Putamen (tissue), 1 donor: ENCODE measurements at regions not wholly inside any gene's neighbourhood (a gene's known extent, or its start where the extent isn't known, plus 50 kb on each side); places are given as distances from the start of the nearest gene placed in this dataset.
A peak's percentile ranks its signal among the peaks of the same experiment; 100 is the strongest.
"Not testable (repeated sequence)": the region's sequence is repeated elsewhere in the genome, so short reads cannot be mapped to it uniquely, and the experiment has no call there.

Experiments
- DNase-seq: peaks from one replicate; pipeline ENCODE4 v3.0.0-alpha.2; 2016; ENCODE audit warnings: low spot score

- DNase-seq, result no peak
These were observed 52.0 kb downstream of the OLIG1 start for GRCh38 chr21:33121715-33122475.

DNA sequence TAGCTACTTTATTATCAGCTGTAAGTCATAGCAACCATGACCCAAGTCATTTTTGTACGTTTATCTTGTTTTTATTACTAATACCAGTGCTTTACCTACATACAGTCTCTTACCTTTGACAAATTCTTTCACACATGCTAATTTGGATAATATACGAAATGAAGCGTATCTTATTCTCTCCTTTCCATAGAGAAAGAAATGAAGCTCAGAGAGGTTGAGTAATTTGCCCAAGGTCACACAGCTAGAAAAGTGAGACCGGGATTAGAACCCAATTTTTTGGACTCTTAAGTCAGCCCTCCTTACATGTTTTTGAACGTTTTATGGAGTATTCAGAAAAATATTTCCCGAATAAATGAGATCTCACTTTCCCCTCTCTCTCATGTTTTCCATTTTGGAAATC lies 52.6 kb downstream of the OLIG1 start:
- DNase-seq, result no peak

GRCh38 chr21:33123374-33124123 lies 53.6 kb downstream of the OLIG1 start:
- DNase-seq, result no peak

DNA sequence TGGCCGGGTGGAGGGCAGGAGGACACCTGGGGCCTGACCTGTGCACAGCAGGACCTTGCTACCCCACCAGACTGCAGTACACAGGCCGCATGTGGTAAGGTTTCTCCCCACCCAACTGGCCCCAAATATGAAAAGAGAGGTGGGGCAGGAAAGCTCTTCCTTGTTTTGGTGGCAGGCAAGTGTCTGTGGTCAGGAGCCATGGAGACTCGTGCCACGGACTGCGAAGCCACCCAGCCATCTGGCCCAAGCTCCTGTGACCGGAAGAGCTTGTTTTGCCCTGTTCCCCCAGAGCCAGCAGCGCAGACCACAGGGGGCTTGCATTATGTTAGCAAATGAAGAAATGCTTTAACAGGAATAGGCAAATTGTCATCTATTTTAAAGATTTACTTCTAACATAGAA lies 54.9 kb downstream of the OLIG1 start:
- DNase-seq, result no peak

GRCh38 chr21:33125680-33126375 lies 55.9 kb downstream of the OLIG1 start:
- no peak for DNase-seq

- peak; percentile 57 for DNase-seq
These were observed 56.6 kb downstream of the OLIG1 start for GRCh38 chr21:33126569-33126968.

DNA sequence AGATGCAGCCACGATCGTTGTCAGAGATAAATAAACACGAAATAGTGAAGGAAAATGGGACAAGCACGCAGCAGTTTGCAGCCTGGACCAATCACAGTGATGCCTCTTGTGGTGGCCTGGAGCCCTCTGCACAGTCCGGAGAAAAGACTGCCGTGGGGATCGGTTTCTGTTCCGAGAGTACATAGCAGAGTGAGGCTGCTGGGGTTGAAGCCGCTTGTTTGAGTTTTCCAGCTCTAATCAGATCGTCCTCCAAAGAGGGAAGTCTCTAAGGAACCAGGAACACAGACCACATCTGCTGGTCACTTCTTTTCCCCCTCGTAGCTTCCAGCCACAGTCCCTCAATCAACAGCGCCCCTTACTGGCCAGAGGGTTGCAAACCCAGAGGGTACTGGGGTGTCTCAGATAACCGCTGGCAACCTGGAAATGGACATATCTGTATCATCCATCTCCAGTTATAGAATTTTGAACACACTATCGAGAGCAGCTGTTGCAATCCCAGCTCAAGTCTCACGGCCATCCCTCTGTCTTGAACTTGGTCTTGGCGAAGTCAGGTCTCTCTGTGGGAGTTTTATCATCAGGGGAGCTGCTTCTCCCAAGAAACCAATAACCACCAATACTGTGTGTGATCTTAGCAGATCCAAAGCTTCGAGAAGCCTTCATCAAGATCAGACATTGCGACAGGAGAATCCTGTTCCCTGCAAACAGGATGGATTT lies 57.4 kb downstream of the OLIG1 start:
- peak; percentile 91 for DNase-seq

DNA sequence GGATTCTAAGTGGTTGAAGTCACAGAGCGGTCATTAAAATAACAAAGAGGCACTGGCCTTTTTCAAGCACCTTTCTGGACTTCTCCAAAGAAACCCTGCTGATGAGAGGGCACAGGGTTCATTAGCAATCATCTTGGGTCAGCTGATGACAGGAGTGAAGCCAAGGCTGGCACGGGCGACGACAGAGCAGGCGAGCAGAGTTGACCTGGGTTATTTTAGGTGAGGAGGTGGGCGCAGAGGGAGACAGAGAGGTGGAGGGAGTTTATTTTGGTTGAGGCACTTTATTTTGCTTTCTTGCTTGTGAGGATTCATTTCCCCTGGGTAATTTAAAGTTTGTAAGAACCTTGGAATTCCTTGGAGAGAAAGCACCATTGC lies 57.9 kb downstream of the OLIG1 start:
- DNase-seq, result no peak

DNA sequence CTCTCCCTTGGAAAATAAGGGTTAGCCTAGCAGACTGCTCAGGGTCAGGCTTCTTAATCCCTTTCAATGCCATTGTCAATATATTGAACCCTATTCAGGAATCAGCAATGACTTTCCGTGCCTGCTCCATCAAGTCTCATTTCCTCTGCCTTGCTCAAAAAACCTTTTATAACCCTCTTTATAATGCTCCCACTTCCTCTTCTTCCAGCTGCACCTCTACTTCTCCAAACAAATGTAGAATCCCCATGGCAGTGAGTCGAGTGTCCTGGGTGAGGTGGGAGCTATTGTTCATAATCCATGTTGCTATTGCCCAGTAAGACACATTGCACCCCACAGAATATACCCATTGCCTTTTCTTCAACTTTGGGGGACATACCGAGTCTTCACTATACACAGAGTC lies 58.6 kb downstream of the OLIG1 start:
- no peak for DNase-seq

DNA sequence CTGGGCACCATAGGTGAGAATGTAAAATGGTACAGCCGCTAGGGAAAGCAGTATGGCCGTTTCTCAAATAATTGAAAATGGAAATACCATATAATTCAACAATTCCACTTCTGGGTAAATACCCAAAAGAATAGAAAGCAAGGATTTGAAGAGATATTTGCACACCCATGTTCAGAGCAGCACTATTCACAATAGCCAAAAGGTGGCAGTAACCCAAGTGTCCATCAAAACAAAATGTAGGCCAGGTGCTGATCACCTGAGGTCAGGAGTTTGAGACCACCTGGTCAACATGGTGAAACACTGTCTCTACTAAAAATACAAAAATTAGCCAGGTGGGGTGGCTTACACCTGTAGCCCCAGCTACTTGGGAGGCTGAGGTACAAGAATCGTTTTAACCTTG lies 62.1 kb downstream of the OLIG1 start:
- DNase-seq, result no peak

DNA sequence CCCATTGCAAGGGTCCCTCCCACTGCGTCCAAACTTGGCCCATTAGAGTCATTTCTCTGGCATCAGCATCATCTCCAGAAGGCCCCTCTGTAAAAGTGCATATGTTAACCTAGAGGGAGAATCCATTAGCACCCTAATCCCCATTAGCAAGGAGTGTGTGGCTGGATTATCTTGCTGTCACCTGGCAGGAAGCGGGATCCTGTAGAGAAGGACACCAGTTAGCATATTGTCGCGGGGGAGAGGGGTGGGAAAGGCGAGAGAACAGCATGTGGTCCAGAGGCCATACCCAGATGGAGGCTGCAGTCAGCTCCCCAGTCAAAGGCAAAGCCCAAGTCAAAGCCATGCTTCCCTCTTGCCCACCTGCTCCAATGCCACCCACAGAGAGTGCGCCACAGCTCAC lies 64.0 kb downstream of the OLIG1 start:
- DNase-seq, result no peak

DNA sequence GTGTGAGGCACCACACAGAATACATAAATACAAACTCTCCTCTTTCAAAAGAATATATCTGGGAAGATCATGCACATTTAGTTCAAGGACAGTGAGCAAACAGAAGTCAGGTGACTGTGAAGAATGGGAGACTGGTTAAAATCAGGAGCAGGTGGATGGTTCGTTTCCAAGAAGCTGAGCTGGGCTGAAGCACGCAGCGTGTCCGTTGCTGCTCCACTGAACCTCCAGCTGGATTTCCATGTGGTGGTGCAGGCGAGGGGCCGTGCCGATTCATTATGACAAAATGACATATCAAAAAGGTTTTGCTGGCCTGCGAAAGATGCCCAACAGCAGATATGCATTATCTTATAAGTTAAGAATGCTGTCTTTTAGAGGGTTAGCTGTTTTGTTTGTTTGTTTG lies 66.0 kb downstream of the OLIG1 start:
- no peak for DNase-seq

- no peak for DNase-seq
These were observed 67.0 kb downstream of the OLIG1 start for GRCh38 chr21:33136847-33137502.

DNA sequence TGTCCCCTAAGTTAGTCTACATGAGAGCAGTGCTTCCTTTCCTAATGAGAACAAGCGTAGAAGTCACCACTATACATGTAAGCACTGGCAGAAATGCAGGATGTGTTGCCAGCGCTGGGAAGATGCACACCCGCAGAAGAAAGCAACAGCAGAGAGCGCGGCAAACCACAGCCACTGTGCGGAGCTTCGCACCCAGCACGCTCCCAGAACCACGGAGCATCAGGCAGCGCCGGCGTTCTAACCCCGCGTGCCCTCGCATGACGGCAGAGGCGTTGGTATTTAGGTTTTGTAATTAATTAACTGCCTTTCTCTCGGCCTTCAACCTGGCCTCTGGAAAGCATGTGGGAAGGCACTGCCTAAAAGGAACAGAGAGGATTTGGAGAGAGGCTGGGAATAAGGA lies 69.1 kb downstream of the OLIG1 start:
- no peak for DNase-seq

DNA sequence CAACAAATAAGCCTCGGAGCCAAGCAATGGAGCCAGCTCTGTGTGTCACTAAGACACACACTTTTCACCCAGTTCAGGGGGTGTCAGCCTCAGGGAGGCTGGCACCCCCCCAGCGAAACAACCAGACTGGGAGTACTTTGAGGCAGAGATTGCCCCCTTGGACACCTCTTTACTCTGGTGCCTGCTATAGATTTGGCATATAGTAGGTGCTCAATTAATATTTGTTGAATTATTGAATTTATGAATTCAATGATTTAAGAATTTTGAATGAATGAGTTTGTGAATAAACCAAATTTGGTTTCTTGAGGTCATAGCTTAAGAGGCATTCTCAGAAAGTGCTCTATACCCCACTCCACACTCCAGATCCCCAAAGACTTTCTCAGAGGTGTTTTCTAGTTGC lies 70.3 kb downstream of the OLIG1 start:
- no peak for DNase-seq

DNA sequence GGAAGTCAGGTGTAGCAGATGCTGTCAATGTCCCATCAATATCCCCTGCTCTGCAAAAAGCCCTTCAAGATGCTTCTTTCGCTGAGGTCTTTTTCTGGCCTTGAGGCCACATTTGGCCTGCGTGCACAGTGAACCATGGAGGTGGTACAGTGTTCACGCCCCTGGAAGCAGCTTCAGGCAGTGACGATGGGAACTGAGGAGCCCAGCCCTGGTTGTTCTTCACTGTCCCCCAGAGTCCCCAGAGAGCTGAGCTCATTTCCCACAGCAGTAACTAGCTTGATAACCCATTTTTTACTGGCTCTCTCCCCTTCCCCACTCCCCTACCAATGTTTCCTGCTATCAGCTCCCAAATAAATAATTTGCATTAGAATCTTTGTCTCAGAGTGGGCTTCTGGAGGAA lies 76.5 kb downstream of the OLIG1 start:
- no peak for DNase-seq

DNA sequence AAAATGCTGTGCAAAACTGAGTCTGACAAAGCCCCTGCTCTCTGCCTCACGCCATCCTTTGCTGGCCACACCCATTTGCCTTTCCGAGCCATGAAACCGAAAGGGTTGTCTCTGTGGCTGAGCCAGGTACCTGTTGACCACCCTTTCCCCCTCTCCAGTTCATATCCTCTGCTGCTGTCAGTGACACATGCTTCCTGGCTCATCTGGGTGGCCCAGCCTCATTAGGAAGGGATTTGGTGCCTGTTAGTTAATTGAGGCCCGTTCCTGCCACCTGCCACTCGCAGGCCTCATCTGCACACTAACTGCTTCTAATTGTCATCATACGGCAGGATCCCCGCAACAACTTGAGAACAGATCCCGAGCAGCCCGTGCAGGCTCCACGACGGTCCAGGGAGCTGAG lies 79.2 kb downstream of the OLIG1 start:
- DNase-seq, result no peak

DNA sequence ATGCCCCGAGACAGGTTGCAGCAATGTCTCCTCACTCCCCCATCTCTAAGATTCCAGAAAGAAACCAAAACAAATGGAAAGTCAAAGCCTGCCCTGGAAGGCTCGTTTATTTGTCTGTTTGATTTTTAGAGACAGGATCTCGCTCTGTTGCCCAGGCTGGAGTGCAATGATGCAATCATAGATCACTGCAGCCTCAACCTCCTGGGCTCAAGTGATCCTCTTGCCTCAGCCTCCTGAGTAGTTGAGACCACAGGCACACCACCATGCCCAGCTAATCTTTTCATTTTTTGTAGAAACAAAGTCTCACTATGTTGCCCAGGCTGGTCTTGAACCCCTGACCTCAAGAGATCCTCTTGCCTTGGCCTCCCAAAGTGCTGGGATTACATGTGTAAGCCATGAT lies 78.8 kb upstream of the IFNAR2 start:
- not testable (repeated sequence) for DNase-seq

DNA sequence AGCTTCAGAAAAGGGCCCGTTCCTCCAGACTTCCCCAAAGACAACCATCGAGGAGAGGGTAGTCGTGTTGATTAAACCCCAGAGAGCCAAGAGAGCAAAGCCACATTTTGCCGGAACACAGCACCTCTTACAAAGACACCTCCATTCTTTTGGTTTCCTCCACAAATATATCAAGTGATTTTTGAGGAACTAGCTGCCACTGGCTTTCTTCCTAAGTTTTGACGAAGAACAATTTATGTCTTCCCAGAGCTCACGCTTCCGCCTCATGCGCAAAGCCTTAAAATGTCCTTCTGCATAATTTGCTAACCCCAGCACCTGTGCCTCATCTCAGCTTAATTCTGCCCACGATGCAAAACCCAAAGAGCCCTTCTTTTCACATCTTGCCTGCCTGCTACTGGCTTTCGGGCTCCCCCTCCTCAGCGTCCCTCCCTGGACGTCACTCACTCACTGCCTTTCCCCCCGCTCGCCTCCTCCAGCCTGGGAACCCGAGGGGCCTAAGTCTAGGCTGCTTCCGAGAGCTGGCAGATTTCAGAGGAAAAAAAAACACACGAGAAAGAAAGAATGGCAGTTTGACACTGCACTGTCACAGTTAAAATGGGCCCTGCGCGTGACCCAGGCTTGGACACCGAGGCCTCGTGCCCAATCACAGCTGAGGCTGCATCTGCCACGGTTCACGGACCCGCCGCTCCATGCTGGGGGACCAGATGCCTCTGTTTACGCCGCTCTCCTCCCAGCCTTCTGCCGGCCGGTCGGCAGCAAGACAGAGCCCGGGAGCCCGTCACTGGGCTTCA lies 77.6 kb upstream of the IFNAR2 start:
- DNase-seq, result no peak

DNA sequence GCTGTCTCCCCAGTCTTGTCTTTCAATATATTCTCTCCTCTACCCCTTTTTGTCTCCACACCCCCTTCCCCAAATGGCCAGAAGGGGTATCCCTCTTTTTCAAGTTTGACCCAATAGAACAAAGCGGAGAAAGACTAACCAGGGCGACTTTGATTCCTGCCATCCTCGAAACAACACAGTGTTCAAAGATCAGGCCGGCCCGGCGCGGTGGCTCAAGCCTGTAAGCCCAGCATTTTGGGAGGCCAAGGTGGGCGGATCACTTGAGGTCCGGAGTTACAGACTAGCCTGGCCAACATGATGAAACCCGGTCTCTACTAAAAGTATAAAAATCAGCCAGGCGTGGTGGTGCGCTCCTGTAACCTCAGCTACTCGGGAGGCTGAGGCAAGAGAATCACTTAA lies 77.0 kb upstream of the IFNAR2 start:
- no peak for DNase-seq

GRCh38 chr21:33155005-33155404 lies 74.7 kb upstream of the IFNAR2 start:
- no peak for DNase-seq
